ENCODE measurements at regions not wholly inside any gene's neighbourhood (a gene's known extent, or its start where the extent isn't known, plus 50 kb on each side); places are given as distances from the start of the nearest gene placed in this dataset.

GRCh38 chr5:27473307-27474046 is 435.1 kb upstream of the CDH9 start:
- TF ChIP-seq CTCF (conservative IDR thresholded peaks at IDR 0.05; ENCODE audit: low read length) (no peak), EZH2phosphoT487 (IDR thresholded peaks at IDR 0.05; ENCODE audit: borderline replicate concordance, low read depth, low read length) (no peak)

Data from OCI-LY7 (cell line).